Nephron progenitor cell (in vitro differentiated cells): ENCODE measurements at regions not wholly inside any gene's neighbourhood (a gene's known extent, or its start where the extent isn't known, plus 50 kb on each side); places are given as distances from the start of the nearest gene placed in this dataset.

Experiments
- DNase-seq: peaks from one replicate; pipeline ENCODE4 v3.0.0; 2021
- H3K27ac Mint-ChIP-seq: 2 replicates; pipeline ENCODE4 v1.8.0; 2021; ENCODE audit warnings: mild to moderate bottlenecking, moderate library complexity, mixed read lengths
- H3K27me3 Mint-ChIP-seq: 2 replicates; pipeline ENCODE4 v1.8.0; 2021; ENCODE audit warnings: mild to moderate bottlenecking, low read depth, mixed read lengths; ENCODE audit not compliant: poor library complexity
- H3K36me3 Mint-ChIP-seq: 2 replicates; pipeline ENCODE4 v1.8.0; 2021; ENCODE audit warnings: low read depth, mixed read lengths
- H3K4me1 Mint-ChIP-seq: 2 replicates; pipeline ENCODE4 v1.8.0; 2021; ENCODE audit warnings: mixed read lengths
- H3K4me3 Mint-ChIP-seq: 2 replicates; pipeline ENCODE4 v1.8.0; 2021; ENCODE audit warnings: mild to moderate bottlenecking, moderate library complexity, mixed read lengths
- H3K9me3 Mint-ChIP-seq: 2 replicates; pipeline ENCODE4 v1.8.0; 2021; ENCODE audit warnings: mild to moderate bottlenecking, moderate library complexity, mixed read lengths
- CTCF ChIP-seq: fragments of 200-600 bp; sonication (generic); IDR thresholded peaks from 2 replicates; pipeline ENCODE4 v1.5.0; 2021; ENCODE audit warnings: antibody characterized with exemption

GRCh38 chr11:10943968-10944367 lies 86.1 kb upstream of the ZBED5 start:
- Mint-ChIP-seq H3K4me3 (no peak overlapping the region), H3K27ac (no peak overlapping the region), H3K4me1 (no peaks in the 10 kb centered on the region), H3K9me3 (peaks cover 13% of the 10 kb centered on the region), H3K27me3 (peaks cover 3% of the 10 kb centered on the region), H3K36me3 (no peaks in the 10 kb centered on the region)
- TF ChIP-seq CTCF = no peak
- no peak for DNase-seq

DNA sequence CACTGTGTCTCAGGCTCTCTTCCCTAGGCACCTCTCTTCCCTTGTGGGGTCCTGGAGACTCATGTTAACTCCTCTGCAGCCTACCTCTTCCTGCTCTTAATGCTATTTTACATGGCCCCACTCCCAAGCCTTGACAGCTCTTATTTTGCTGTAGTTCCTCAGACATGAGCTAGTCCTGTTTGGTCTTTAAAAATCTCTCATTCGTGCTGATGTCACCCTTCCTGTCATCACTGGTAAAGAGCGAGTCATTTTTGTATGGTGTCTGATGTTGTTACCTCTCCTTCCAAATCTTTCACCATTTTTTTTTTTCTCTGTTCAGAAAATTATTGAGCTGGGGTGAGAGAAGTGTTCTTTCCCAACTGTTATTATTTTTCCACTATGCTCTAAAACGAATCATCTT lies 84.8 kb upstream of the ZBED5 start:
- Mint-ChIP-seq H3K36me3 (no peaks in the 10 kb centered on the region), H3K4me1 (no peaks in the 10 kb centered on the region), H3K27ac (no peak overlapping the region), H3K27me3 (no peaks in the 10 kb centered on the region), H3K9me3 (no peaks in the 10 kb centered on the region), H3K4me3 (no peak overlapping the region)
- TF ChIP-seq CTCF = no peak
- no peak for DNase-seq

DNA sequence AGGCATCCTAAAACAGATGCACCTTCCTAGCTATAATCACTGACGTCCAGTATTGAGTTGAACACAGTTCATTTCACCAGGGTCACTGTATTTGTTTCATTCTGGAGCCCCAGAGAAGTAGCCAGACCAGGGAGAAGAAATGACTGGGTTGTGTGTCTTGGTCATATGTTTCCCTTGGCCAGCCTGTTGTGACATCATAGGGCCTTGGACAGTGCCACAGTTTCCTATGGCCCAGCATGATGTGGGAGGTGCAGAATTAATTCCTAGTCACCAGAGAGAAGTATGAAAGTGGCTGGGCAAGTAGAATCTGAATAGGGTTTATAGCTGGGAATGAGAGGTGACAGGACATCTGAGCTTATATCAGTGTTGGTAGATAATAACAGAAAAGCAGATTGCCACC lies 84.0 kb upstream of the ZBED5 start:
- Mint-ChIP-seq H3K27ac (no peak overlapping the region), H3K4me3 (no peak overlapping the region), H3K4me1 (no peaks in the 10 kb centered on the region), H3K36me3 (no peaks in the 10 kb centered on the region), H3K27me3 (no peaks in the 10 kb centered on the region), H3K9me3 (no peaks in the 10 kb centered on the region)
- no peak for DNase-seq
- TF ChIP-seq CTCF = no peak

DNA sequence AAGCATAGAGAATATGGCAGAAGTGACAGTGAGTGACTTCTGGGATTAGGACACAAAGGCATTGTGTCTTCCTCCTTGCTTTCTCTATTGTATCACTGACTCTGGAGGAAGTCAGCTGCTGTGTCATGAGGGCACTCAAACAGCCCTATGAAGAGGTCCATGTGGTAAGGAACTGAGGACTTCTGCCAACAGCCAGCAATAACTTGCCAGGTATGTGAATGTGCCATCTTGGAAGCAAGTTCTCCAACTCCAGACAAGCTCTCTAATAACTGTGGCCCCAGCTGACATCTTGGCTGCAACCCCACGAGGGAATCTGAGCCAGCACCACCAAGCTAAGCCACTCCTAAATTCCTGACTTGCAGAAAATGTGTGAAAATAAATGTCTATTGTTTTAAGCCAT lies 83.6 kb upstream of the ZBED5 start:
- no peak for DNase-seq
- H3K9me3 Mint-ChIP-seq = no peaks in the 10 kb centered on the region
- TF ChIP-seq CTCF = no peak
- no peak overlapping the region for H3K27ac Mint-ChIP-seq
- no peaks in the 10 kb centered on the region for H3K4me1 Mint-ChIP-seq
- no peaks in the 10 kb centered on the region for H3K27me3 Mint-ChIP-seq
- H3K4me3 Mint-ChIP-seq = no peak overlapping the region
- H3K36me3 Mint-ChIP-seq = no peaks in the 10 kb centered on the region

- no peaks in the 10 kb centered on the region for H3K27me3 Mint-ChIP-seq
- TF ChIP-seq CTCF = no peak
- no peak overlapping the region for H3K27ac Mint-ChIP-seq
- no peak for DNase-seq
- H3K9me3 Mint-ChIP-seq = no peaks in the 10 kb centered on the region
- no peaks in the 10 kb centered on the region for H3K36me3 Mint-ChIP-seq
- peaks cover 10% of the 10 kb centered on the region for H3K4me1 Mint-ChIP-seq
- H3K4me3 Mint-ChIP-seq = no peak overlapping the region
Measured at GRCh38 chr11:10938650-10939387, 81.0 kb upstream of the ZBED5 start.

- no peaks in the 10 kb centered on the region for H3K36me3 Mint-ChIP-seq
- no peak overlapping the region for H3K27ac Mint-ChIP-seq
- H3K27me3 Mint-ChIP-seq = no peaks in the 10 kb centered on the region
- H3K9me3 Mint-ChIP-seq = no peaks in the 10 kb centered on the region
- TF ChIP-seq CTCF = no peak
- peaks cover 16% of the 10 kb centered on the region for H3K4me1 Mint-ChIP-seq
- H3K4me3 Mint-ChIP-seq = no peak overlapping the region
- DNase-seq = no peak
Measured at GRCh38 chr11:10938231-10938630, 80.4 kb upstream of the ZBED5 start.
